ENCODE measurements at regions not wholly inside any gene's neighbourhood (a gene's known extent, or its start where the extent isn't known, plus 50 kb on each side); places are given as distances from the start of the nearest gene placed in this dataset.

DNA sequence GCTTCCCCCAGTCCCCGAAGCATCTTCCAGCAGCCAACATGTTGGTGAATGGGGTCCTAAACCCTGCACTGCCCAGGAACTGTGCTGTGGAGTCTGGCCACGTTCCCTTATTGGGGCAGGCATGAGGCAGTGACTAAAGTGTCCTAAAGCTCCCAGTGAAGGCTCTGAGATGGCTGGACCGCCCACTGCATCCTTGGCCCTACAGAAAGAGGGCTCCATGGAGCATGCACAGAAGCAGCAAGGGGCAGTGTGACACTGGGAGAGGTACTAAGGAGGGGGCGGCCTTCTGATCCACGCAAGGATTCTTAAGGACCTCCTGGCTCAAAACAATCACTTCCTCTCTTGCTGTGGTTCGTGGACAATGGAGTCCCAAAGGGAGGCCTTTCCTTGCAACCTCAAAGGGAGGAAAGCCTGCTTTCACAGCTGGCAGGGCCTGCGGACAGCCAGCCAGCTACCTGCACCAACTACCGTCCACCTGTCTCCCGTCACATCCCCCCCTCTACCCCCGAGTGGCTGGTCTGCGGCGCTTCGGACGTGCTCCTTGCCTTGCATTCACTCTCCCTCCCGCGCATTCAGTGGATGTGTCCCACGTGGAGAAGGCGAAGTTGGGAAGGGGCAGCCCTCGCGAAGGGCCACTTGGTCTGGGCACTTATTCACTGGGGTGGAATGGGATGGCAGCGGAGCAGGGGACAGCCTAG lies 63.9 kb upstream of the STARD13 start:
- TF ChIP-seq POLR2A (IDR thresholded peaks at IDR 0.05; ENCODE audit: low read length) (no peak), GATA1 (IDR thresholded peaks at IDR 0.05; ENCODE audit: low read depth, low read length) (no peak)
